Muscle layer of colon (tissue), 2 donors: ENCODE measurements at regions not wholly inside any gene's neighbourhood (a gene's known extent, or its start where the extent isn't known, plus 50 kb on each side); places are given as distances from the start of the nearest gene placed in this dataset.

Source experiments
- H3K27ac ChIP-seq: one replicate; pipeline ENCODE4 v1.7.0; 2013; ENCODE audit warnings: low read depth, mild to moderate bottlenecking, low read length, moderate library complexity
- H3K27me3 ChIP-seq, 2 donors: one replicate each; pipeline ENCODE4 v1.7.0; 2013; ENCODE audit warnings: low read length in 2 of 2, mild to moderate bottlenecking in 2 of 2; ENCODE audit not compliant: insufficient read depth in 2 of 2, control insufficient read depth in 1 of 2
- H3K36me3 ChIP-seq: one replicate; pipeline ENCODE4 v1.7.0; 2013; ENCODE audit warnings: mild to moderate bottlenecking, low read length; ENCODE audit not compliant: insufficient read depth
- H3K4me1 ChIP-seq: one replicate; pipeline ENCODE4 v1.7.0; 2013; ENCODE audit warnings: mild to moderate bottlenecking, low read length; ENCODE audit not compliant: insufficient read depth
- H3K4me3 ChIP-seq, 2 donors: one replicate each; pipeline ENCODE4 v1.7.0; 2013; ENCODE audit warnings: low read length in 2 of 2, low read depth in 1 of 2, mild to moderate bottlenecking in 1 of 2, moderate library complexity in 1 of 2
- H3K9ac ChIP-seq: one replicate; pipeline ENCODE4 v1.7.0; 2013; ENCODE audit warnings: low read length
- H3K9me3 ChIP-seq: one replicate; pipeline ENCODE4 v1.7.0; 2013; ENCODE audit warnings: mild to moderate bottlenecking, low read length
- donor health status: abdominal sarcoma.
- donor health status: Adenocarcinoma of cecum.

- Histone ChIP-seq H3K4me3 (no peak overlapping the region), H3K9me3 (no peaks in the 10 kb centered on the region), H3K27ac (no peak overlapping the region), H3K4me1 (no peaks in the 10 kb centered on the region), H3K9ac (no peak overlapping the region), H3K27me3 (no peaks in the 10 kb centered on the region), H3K36me3 (no peaks in the 10 kb centered on the region)
Measured at GRCh38 chr6:47360388-47360787, 50.7 kb upstream of the TNFRSF21 start.

DNA sequence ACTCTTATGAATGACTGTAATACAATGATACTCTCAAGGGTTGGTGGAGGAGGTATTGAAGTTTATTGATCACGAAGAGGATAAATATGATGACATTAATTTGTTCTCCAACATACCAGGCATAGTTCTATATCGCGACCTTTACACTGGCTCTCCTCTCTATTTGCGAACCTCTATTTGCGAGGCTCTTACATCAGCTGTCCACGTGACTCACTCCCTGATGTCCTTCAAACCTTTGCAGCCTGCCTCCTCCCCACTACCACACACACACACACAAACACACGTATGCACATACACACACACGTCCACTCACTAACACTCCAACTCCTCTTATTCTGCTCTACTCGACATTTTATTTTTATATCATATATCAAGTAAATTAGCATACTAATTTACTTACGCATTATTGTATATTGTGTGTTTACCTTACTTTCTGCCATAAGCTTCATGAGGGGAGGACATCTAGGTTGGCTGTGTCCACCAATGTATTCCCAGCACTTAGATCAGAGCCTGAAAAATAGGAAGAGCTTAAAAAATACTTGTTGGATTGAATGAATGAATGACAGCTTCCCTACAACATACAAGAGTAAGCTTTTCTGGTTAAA is 53.3 kb upstream of the TNFRSF21 start:
- Histone ChIP-seq H3K4me3 (no peak overlapping the region), H3K27ac (no peak overlapping the region), H3K9me3 (no peaks in the 10 kb centered on the region), H3K4me1 (no peaks in the 10 kb centered on the region), H3K9ac (no peak overlapping the region), H3K27me3 (no peaks in the 10 kb centered on the region), H3K36me3 (no peaks in the 10 kb centered on the region)

DNA sequence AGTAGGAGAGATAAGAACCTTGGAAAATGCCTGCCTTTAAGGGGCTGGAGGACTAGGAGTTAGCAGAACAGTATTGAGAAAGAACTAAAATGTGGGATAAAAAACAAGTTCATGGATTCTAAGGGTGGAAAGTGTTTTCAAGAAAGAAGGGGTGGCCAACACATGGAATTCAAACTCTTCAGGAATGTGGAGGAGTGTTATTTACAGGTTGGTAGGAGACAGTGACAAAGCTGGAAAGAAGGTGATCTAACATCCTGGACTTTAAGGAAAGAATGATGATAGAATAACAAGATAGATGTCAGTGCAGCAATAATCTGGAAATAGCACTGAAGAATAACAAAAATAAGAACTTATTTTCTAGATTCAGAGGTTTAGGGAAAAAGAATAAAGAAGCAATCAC is 54.0 kb upstream of the TNFRSF21 start:
- Histone ChIP-seq H3K9ac (no peak overlapping the region), H3K4me3 (no peak overlapping the region), H3K27ac (no peak overlapping the region), H3K9me3 (no peaks in the 10 kb centered on the region), H3K4me1 (no peaks in the 10 kb centered on the region), H3K27me3 (no peaks in the 10 kb centered on the region), H3K36me3 (no peaks in the 10 kb centered on the region)

DNA sequence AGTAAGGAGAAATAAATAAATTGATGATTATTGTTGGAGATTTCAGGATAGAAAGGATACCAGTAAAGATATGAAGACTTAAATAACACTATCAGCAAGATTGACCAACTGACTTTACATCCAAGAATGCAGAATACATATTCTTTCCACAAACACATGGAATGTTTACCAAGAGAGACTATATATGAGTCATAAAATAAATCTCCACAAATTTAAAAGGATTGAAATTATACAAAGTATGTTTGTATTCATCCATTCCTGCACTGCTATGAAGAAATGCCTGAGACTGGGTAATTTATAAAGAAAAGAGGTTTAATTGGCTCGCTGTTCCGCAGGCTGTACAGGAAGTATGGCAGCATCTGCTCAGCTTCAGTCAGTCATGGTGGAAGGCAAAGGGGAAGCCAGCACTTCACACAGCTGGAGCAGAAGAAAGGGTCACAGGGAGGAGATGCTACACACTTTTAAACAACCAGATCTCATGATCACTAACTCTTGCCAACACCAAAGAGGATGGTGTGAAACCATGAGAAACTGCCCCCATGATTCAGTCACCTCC is 56.7 kb upstream of the TNFRSF21 start:
- H3K4me1 ChIP-seq: no peaks in the 10 kb centered on the region
- no peak overlapping the region for H3K9ac ChIP-seq
- no peaks in the 10 kb centered on the region for H3K9me3 ChIP-seq
- H3K27me3 ChIP-seq: no peaks in the 10 kb centered on the region
- no peaks in the 10 kb centered on the region for H3K36me3 ChIP-seq
- no peak overlapping the region for H3K27ac ChIP-seq
- H3K4me3 ChIP-seq: no peak overlapping the region

GRCh38 chr6:47371139-47371869 is 61.6 kb upstream of the TNFRSF21 start:
- H3K27ac ChIP-seq: no peak overlapping the region
- no peak overlapping the region for H3K9ac ChIP-seq
- no peaks in the 10 kb centered on the region for H3K36me3 ChIP-seq
- no peaks in the 10 kb centered on the region for H3K27me3 ChIP-seq
- no peaks in the 10 kb centered on the region for H3K9me3 ChIP-seq
- H3K4me3 ChIP-seq: no peak overlapping the region
- H3K4me1 ChIP-seq: no peaks in the 10 kb centered on the region

DNA sequence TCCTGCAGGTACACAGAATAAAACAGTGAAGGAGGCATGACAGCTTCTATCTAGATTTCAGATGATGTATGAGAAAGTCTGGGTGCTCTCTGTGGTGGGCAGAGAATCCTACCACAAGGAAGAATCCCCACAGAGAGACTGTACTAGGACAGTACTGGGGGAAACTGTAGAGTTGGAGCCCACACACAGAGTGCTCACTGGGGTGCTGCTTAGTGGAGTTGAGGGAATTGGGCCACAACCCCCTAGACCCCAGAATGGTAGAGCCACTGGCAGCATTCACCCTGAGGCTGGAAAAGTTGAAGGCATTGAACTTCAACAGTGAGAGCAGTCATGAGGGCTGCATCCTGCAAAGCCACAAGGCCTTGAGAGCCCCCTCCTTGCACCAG is 62.2 kb upstream of the TNFRSF21 start:
- Histone ChIP-seq H3K9me3 (no peaks in the 10 kb centered on the region), H3K9ac (no peak overlapping the region), H3K4me3 (no peak overlapping the region), H3K27ac (no peak overlapping the region), H3K27me3 (no peaks in the 10 kb centered on the region), H3K36me3 (no peaks in the 10 kb centered on the region), H3K4me1 (no peaks in the 10 kb centered on the region)

GRCh38 chr6:47372318-47372717 is 62.6 kb upstream of the TNFRSF21 start:
- no peaks in the 10 kb centered on the region for H3K4me1 ChIP-seq
- no peak overlapping the region for H3K27ac ChIP-seq
- no peaks in the 10 kb centered on the region for H3K36me3 ChIP-seq
- no peaks in the 10 kb centered on the region for H3K27me3 ChIP-seq
- no peak overlapping the region for H3K9ac ChIP-seq
- no peaks in the 10 kb centered on the region for H3K9me3 ChIP-seq
- H3K4me3 ChIP-seq: no peak overlapping the region

- no peaks in the 10 kb centered on the region for H3K27me3 ChIP-seq
- H3K9me3 ChIP-seq: no peaks in the 10 kb centered on the region
- H3K4me3 ChIP-seq: no peak overlapping the region
- H3K9ac ChIP-seq: no peak overlapping the region
- H3K4me1 ChIP-seq: no peaks in the 10 kb centered on the region
- no peak overlapping the region for H3K27ac ChIP-seq
- H3K36me3 ChIP-seq: no peaks in the 10 kb centered on the region
Measured at GRCh38 chr6:47375426-47375825, 65.7 kb upstream of the TNFRSF21 start.

GRCh38 chr6:47376930-47377329 is 67.2 kb upstream of the TNFRSF21 start:
- no peaks in the 10 kb centered on the region for H3K4me1 ChIP-seq
- no peak overlapping the region for H3K9ac ChIP-seq
- H3K27ac ChIP-seq: no peak overlapping the region

DNA sequence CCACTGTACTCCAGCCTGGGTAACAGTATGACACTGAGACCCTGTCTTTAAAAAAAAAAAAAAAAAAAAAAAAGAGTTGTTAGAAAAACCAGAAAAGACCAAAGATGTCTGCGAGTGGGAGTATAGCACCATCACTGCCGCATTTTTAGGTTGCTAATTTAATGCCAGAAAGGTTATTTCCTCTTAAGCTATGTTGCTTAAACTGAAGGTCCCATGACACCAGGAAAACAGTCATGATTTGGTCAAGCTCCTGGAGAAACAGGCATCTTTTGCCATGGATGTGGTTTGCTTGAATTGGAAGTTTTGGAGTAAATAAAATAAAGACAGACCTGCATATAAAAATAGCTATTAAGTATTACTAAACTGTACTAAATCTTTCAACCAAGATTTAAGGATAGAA is 68.3 kb upstream of the TNFRSF21 start:
- Histone ChIP-seq H3K9ac (no peak overlapping the region), H3K4me1 (no peaks in the 10 kb centered on the region), H3K36me3 (no peaks in the 10 kb centered on the region), H3K9me3 (no peaks in the 10 kb centered on the region), H3K27me3 (no peaks in the 10 kb centered on the region), H3K27ac (no peak overlapping the region), H3K4me3 (no peak overlapping the region)

More at GRCh38 chr6:47376930-47377329, 67.2 kb upstream of the TNFRSF21 start:
- H3K27me3 ChIP-seq: no peaks in the 10 kb centered on the region
- H3K9me3 ChIP-seq: no peaks in the 10 kb centered on the region
- no peaks in the 10 kb centered on the region for H3K36me3 ChIP-seq
- no peak overlapping the region for H3K4me3 ChIP-seq

- no peak overlapping the region for H3K4me3 ChIP-seq
- no peak overlapping the region for H3K9ac ChIP-seq
- no peaks in the 10 kb centered on the region for H3K27me3 ChIP-seq
- H3K9me3 ChIP-seq: no peaks in the 10 kb centered on the region
- H3K36me3 ChIP-seq: no peaks in the 10 kb centered on the region
- no peak overlapping the region for H3K27ac ChIP-seq
- H3K4me1 ChIP-seq: no peaks in the 10 kb centered on the region
Measured at GRCh38 chr6:47379328-47379727, 69.6 kb upstream of the TNFRSF21 start.

GRCh38 chr6:47380251-47380650 is 70.5 kb upstream of the TNFRSF21 start:
- Histone ChIP-seq H3K27me3 (no peaks in the 10 kb centered on the region), H3K36me3 (no peaks in the 10 kb centered on the region)

More at GRCh38 chr6:47380251-47380650, 70.5 kb upstream of the TNFRSF21 start:
- Histone ChIP-seq H3K9ac (no peak overlapping the region), H3K4me1 (no peaks in the 10 kb centered on the region), H3K4me3 (no peak overlapping the region), H3K9me3 (no peaks in the 10 kb centered on the region), H3K27ac (no peak overlapping the region)
